Brain microvascular endothelial cell (primary cell): ENCODE measurements at regions not wholly inside any gene's neighbourhood (a gene's known extent, or its start where the extent isn't known, plus 50 kb on each side); places are given as distances from the start of the nearest gene placed in this dataset.

Experiments
- DNase-seq: peaks from one replicate; pipeline ENCODE4 v3.0.0-alpha.2; 2020
- H3K27ac ChIP-seq: fragments of 250-450 bp; sonication (Bioruptor Pico); 2 replicates; pipeline ENCODE4 v1.5.1; 2020; ENCODE audit warnings: mild to moderate bottlenecking, moderate library complexity
- H3K27me3 ChIP-seq: fragments of 250-450 bp; sonication (Bioruptor Pico); replicated peaks from 2 replicates; pipeline ENCODE4 v1.5.1; 2020; ENCODE audit warnings: mild to moderate bottlenecking
- H3K36me3 ChIP-seq: fragments of 250-450 bp; sonication (Bioruptor Pico); replicated peaks from 2 replicates; pipeline ENCODE4 v1.5.1; 2020; ENCODE audit warnings: mild to moderate bottlenecking
- H3K4me3 ChIP-seq: 2 replicates; pipeline ENCODE4 v1.5.1; 2011; ENCODE audit warnings: low read depth, mild to moderate bottlenecking, control low read depth, low read length, moderate library complexity
- CTCF ChIP-seq: IDR thresholded peaks from 2 replicates; pipeline ENCODE4 v1.5.1; 2011; ENCODE audit warnings: low read depth, mild to moderate bottlenecking, moderate library complexity, low read length, control low read depth, inconsistent platforms; ENCODE audit errors: missing control alignments
- in situ Hi-C: cut with HindIII; loops from 2 replicates; pipeline ENCODE4 v1.10.0; 2017; ENCODE audit warnings: low sequenced_read_pairs, low pct_ligation_motif_present

- no peak for TF ChIP-seq CTCF
- DNase-seq: no peak
- Histone ChIP-seq H3K27me3 (no peaks in the 10 kb centered on the region), H3K36me3 (no peaks in the 10 kb centered on the region), H3K27ac (peak overlapping the region; percentile 86), H3K4me3 (no peak overlapping the region)
- in situ Hi-C loops: no loop called here
Measured at GRCh38 chr2:186130748-186131641, 355.1 kb upstream of the ZC3H15 start.

- no peak overlapping the region for H3K4me3 ChIP-seq
- no peak overlapping the region for H3K27ac ChIP-seq
- no peaks in the 10 kb centered on the region for H3K36me3 ChIP-seq
- H3K27me3 ChIP-seq: no peaks in the 10 kb centered on the region
- in situ Hi-C loops: no loop called here
- no peak for DNase-seq
- no peak for TF ChIP-seq CTCF
Measured at GRCh38 chr2:186135686-186136085, 350.4 kb upstream of the ZC3H15 start.

- Histone ChIP-seq H3K4me3 (no peak overlapping the region), H3K27me3 (no peaks in the 10 kb centered on the region), H3K27ac (no peak overlapping the region), H3K36me3 (no peaks in the 10 kb centered on the region)
- DNase-seq: no peak
- no peak for TF ChIP-seq CTCF
- in situ Hi-C loops: no loop called here
Measured at GRCh38 chr2:186136860-186137259, 349.2 kb upstream of the ZC3H15 start.

GRCh38 chr2:186138845-186139244, 347.2 kb upstream of the ZC3H15 start:
- DNase-seq: no peak
- Histone ChIP-seq H3K27ac (no peak overlapping the region), H3K27me3 (no peaks in the 10 kb centered on the region), H3K4me3 (no peak overlapping the region), H3K36me3 (no peaks in the 10 kb centered on the region)
- no peak for TF ChIP-seq CTCF
- in situ Hi-C loops: no loop called here

- Histone ChIP-seq H3K4me3 (no peak overlapping the region), H3K27ac (no peak overlapping the region), H3K27me3 (no peaks in the 10 kb centered on the region), H3K36me3 (no peaks in the 10 kb centered on the region)
- no peak for TF ChIP-seq CTCF
- DNase-seq: no peak
- in situ Hi-C loops: no loop called here
Measured at GRCh38 chr2:186159101-186159500, 327.0 kb upstream of the ZC3H15 start.

GRCh38 chr2:186164325-186164724, 321.7 kb upstream of the ZC3H15 start:
- no peak overlapping the region for H3K4me3 ChIP-seq
- H3K36me3 ChIP-seq: no peaks in the 10 kb centered on the region
- H3K27me3 ChIP-seq: no peaks in the 10 kb centered on the region
- H3K27ac ChIP-seq: no peak overlapping the region
- no peak for TF ChIP-seq CTCF
- in situ Hi-C loops: no loop called here
- no peak for DNase-seq
